Fibroblast of lung (primary cell): ENCODE measurements at regions not wholly inside any gene's neighbourhood (a gene's known extent, or its start where the extent isn't known, plus 50 kb on each side); places are given as distances from the start of the nearest gene placed in this dataset.

Experiments
- CTCF ChIP-seq, 2 donors: IDR thresholded peaks in 1 of 2; conservative IDR thresholded peaks in 1 of 2; 1 replicate in 1 of 2; 2 replicates in 1 of 2; pipeline ENCODE4 v1.5.1; 2011 to 2012; ENCODE audit warnings: low read length in 2 of 2, control low read depth in 1 of 2, inconsistent platforms in 1 of 2, low read depth in 1 of 2, mild to moderate bottlenecking in 1 of 2
- EZH2 ChIP-seq: IDR thresholded peaks from 2 replicates; pipeline ENCODE4 v1.5.1; 2012; ENCODE audit warnings: low read length, control low read depth, mild to moderate bottlenecking; ENCODE audit errors: missing control alignments

- no peak for TF ChIP-seq CTCF (conservative IDR thresholded peaks at IDR 0.05 in 1 of 2, IDR thresholded peaks at IDR 0.05 in 1 of 2; ENCODE audit: low read depth in 1 of 2, low read length in 2 of 2)
- no peak for TF ChIP-seq EZH2
Measured at GRCh38 chr2:220051716-220052115, 424.3 kb downstream of the SLC4A3 start.
